CD4-positive, alpha-beta T cell treated with Interleukin-6 for 4 hours (primary cell): ENCODE measurements at regions not wholly inside any gene's neighbourhood (a gene's known extent, or its start where the extent isn't known, plus 50 kb on each side); places are given as distances from the start of the nearest gene placed in this dataset.

Experiments
- DNase-seq: peaks from one replicate; pipeline ENCODE4 v3.0.0-alpha.2; 2020; ENCODE audit warnings: mixed read lengths

GRCh38 chr13:34772206-34772605 is 169.9 kb upstream of the NBEA start:
- DNase-seq: no peak

- DNase-seq: no peak
Measured at GRCh38 chr13:34772881-34773280, 169.2 kb upstream of the NBEA start.

- DNase-seq: no peak
Measured at GRCh38 chr13:34776390-34776981, 165.6 kb upstream of the NBEA start.

- no peak for DNase-seq
Measured at GRCh38 chr13:34777089-34777913, 164.8 kb upstream of the NBEA start.

GRCh38 chr13:34777914-34778303 is 164.2 kb upstream of the NBEA start:
- DNase-seq: no peak

- no peak for DNase-seq
Measured at GRCh38 chr13:34779171-34779570, 162.9 kb upstream of the NBEA start.

GRCh38 chr13:34793301-34793700 is 148.8 kb upstream of the NBEA start:
- no peak for DNase-seq

GRCh38 chr13:34803756-34804155 is 138.3 kb upstream of the NBEA start:
- DNase-seq: no peak

GRCh38 chr13:34805347-34805746 is 136.7 kb upstream of the NBEA start:
- DNase-seq: no peak

- DNase-seq: no peak
Measured at GRCh38 chr13:34808649-34809048, 133.4 kb upstream of the NBEA start.

GRCh38 chr13:34810996-34811395 is 131.1 kb upstream of the NBEA start:
- no peak for DNase-seq

GRCh38 chr13:34815526-34815925 is 126.5 kb upstream of the NBEA start:
- no peak for DNase-seq

- no peak for DNase-seq
Measured at GRCh38 chr13:34816245-34816884, 125.7 kb upstream of the NBEA start.

GRCh38 chr13:34816908-34817665 is 125.0 kb upstream of the NBEA start:
- no peak for DNase-seq

GRCh38 chr13:34822650-34823049 is 119.4 kb upstream of the NBEA start:
- DNase-seq: no peak

GRCh38 chr13:34826432-34826831 is 115.6 kb upstream of the NBEA start:
- no peak for DNase-seq

- DNase-seq: no peak
Measured at GRCh38 chr13:34833562-34834182, 108.4 kb upstream of the NBEA start.

- DNase-seq: no peak
Measured at GRCh38 chr13:34842466-34842865, 99.6 kb upstream of the NBEA start.

GRCh38 chr13:34847766-34848165 is 94.3 kb upstream of the NBEA start:
- no peak for DNase-seq

GRCh38 chr13:34849406-34849805 is 92.7 kb upstream of the NBEA start:
- DNase-seq: no peak

GRCh38 chr13:34853161-34853560 is 88.9 kb upstream of the NBEA start:
- DNase-seq: no peak

GRCh38 chr13:34857558-34858325 is 84.3 kb upstream of the NBEA start:
- no peak for DNase-seq
